Esophagus mucosa (tissue), 1 donor: ENCODE measurements at regions not wholly inside any gene's neighbourhood (a gene's known extent, or its start where the extent isn't known, plus 50 kb on each side); places are given as distances from the start of the nearest gene placed in this dataset.

Experiments
- ATAC-seq: fragments of 200-7000 bp; cut with Tn5 transposase; one replicate; pipeline ENCODE4 v1.9.1; 2020
- donor health status: DM: yes; HTN: yes; CAD: no.

DNA sequence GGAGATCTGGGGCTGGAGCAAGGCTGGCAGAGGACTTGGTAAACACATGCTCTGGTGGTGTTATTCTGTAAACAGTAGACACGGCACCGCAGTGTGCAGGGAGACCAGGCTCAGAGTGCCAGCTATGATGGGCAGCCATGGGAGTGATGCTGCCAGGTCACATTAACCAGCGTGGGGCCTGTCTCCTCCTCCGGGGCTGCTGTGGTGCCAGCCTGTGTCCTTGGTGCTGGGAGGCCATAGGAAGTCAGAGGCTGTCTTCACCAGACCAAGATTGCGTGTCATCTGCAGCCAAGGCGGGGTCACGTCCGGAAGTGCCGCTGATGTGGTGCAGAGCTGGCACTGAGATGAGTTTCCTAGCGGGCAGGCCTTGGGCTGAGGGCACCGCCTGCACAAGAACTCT lies 236.0 kb downstream of the GLRX3 start:
- no peak for ATAC-seq

DNA sequence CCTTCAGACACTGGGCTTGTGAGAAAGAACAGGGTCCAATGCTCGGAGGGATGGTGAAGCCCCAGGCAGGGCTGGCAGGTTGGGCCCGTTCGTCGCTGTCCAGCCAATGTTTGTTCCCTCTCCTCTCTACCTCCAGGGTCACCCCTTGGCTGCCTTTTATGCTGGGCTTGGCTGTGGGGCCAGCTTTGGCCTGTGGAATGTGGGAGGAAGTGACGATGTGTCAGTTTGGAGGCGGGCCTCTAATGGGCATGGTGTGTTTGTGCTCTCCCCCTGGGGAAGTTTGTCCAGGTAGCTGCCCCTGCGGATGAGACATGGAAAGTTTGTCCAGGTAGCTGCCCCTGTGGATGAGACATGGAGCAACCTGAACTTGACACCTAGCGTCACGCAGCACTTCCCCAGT lies 236.7 kb downstream of the GLRX3 start:
- ATAC-seq = no peak

DNA sequence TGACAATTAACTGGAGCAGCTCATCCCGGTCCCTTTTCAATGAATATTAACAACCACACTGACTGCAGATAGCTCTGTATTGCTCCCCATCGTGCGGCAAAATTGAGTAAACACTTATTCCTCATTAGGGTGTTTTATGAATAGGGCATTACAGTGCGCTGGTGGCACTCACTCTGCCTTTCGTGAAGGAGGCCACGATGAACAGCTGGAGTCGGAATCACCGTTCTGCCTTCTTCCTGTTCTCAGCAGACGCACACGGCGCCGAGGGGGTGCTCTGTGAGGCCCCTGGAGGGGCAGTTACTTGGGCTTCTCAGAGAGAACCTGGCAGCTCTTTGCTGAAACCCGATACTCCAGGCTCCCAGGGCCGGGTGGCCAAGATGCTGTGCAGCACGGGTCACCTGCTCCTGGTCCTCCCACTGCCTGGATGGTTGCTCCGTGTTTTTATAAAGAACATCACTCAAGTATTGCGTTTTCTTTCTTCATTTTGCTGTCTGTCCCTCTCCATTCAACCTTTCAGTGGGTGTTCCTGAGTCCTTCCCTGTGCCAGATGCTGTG lies 241.9 kb downstream of the GLRX3 start:
- no peak for ATAC-seq

DNA sequence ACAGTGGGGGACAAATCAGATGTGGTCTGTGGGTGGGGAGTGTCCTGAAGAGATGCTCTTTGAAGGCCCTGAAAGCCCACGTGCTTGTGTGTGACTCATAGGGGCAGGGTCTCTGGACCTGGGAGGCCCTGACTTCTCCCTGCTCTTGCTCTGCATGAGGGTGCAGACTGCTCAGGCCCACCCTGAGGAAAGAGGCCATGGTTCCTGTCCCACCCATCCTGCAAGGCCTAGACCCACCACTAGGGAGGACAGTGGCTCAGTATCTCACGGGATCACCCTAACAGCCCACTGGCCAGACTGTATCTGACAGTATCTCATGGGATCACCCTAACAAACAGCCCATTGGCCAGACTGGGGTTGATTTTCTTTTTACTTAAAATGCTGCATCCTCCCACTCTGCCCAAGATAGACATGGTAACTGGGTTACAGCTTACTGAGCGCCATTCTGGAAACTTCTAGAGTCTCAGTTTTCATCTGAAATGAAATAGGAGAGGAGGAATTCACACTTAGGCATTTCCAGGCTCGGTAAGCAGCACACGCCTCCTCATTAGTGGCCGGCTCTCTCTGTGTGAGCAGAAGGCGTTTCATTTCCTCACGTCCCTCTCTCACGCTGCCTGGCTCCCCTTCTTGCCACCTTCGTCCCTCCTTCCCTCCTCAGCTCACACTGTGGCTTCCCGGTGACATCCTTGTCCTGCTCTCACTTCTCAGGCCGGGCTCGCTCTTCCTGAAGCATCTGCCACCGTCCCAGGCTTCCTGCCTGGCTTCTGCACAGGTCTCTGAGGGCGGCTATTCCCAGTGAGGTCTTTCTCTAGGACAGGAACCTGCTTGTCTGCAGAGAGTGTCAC lies 242.6 kb downstream of the GLRX3 start:
- no peak for ATAC-seq

DNA sequence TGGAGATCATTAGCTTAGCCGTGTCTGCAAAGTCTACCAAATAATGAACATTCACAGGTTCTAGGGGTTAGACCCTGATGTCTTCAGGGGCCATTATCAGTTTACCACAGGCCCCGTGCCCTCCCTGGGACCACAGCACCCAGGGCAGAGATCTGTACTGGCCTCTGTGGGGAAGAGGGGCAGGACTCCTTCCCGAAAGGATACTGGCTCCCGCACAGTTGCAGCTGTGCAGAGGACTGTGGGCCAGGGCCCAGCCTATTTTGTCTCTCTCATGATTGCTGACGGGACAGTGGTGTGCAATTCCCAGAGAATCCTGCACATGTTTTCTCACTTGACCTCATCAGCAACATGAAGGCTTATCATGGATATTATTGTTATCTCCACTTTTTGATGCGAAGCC lies 243.9 kb downstream of the GLRX3 start:
- ATAC-seq = no peak

DNA sequence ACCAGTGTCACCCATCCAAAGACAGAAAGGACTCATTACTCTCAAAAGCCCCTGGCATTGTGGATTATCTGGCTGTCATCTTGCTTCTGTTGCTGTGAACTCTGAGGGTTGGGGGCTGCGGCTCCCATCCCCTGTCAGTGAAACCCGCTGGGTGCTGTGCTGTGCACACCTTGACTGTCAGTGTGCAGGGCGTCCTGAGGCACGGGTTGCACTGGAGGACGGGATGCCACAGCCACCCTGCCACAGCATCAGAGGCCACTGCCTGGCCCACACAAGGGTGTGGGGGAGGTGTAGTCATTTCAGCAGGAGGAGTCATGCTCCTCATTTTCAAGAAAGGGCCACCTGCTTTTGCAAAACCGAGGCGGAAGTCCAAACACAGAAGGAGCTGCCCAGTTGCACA lies 245.8 kb downstream of the GLRX3 start:
- no peak for ATAC-seq

DNA sequence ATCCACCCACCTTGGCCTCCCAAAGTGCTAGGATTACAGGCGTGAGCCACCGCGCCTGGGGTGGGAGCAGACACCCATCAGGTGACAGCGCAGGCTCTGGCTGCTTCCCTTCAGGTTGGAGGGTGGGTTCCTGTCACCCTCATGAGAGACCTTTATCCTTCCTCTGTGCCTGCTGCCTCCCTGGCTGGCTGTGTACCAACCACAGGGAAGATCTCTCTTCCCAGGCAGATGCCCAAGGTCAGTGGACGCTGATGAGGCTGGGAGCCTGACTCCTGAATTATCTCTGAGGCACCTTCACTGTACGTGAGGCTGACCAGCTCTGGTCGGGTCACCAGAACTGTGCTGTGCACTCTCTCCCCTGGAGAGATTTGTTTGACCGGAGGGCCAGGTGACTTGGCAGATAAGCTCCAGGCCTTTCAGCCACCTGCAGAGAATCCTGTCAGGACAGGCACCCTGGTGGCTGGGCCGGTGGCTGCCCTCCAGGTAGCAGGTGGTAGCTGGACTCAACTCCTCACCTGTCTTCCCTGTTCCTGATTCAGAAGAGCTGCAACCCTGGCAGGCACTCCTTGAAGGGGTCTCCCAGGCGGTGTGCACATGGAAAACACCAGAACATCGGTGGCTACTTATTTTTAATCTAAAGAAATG lies 251.9 kb downstream of the GLRX3 start:
- ATAC-seq = no peak

DNA sequence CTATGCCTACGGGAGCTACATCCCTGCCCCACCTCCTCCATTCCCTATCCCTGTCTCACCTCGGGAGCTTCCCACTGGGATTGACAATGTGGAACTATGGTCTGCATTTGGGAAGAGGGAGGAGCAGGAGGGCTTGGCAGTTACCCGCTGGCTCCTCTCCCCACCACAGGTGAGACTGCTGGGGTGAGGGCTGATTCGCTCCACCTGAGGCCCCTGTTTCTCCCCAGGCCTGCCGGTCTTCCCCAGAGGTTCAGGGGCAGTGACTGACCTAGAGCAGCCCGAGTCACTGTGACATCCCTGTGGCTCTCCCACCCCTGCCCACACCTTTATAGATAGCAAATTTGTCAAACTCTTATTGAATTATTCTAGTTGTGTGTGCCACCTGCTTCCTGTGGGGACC lies 252.6 kb downstream of the GLRX3 start:
- ATAC-seq = no peak

DNA sequence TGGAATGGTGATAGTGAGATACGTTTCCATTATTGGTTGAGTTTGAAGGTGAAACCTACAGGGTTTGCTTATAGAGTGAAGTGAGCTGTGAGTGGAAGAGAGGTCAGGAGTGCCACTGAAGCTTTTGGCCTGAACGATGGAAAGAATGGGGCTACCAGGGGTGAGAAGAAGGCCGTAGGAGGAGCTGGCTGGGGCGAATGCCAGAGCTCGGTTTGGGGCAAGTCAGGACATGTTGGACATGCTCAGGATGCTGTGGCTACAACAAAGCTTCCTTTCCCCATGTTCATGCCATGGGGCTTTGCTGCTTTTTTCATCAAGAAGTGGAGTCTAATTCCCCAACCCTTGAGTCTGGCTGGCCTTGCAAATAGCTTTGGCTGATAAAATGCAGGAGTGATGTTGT lies 253.7 kb downstream of the GLRX3 start:
- ATAC-seq = no peak

DNA sequence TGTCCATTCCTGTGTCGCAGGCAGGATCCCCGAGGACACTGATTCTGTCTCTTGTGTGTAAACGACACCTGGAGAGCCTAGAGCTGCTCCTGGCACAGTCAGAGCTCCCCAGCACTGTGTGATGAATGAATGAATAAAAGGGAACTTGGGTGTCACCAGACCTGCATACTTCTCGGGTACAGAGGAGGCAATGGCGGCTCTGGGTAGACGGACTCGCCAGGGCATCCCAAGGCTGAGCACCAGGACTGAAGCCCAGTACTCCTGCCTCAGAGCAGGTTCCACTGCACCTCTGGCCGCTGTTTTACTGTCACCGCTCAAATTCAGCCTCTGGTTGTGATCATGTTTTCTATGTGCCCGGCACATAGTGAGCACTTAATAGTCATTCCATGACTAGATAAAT lies 255.8 kb downstream of the GLRX3 start:
- ATAC-seq = no peak

DNA sequence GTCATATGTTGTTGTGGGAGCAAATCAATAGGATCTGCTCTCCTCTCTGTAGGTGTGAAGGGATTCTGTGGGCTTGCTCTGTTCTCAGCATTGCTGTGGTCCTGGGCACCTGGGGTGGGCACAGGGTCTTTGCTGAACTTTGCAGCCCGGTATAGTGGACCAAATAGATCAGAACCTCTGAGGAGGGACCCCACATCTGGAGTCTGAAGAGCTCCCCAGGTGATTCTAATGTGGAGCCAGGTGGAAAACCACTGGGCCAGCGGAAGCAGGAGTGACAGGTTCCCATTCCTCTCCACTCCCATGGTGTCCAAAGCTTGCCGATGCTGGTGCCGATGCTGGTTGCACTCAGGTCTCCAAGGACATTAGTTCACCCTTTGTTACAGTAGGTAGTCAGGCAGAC lies 257.2 kb downstream of the GLRX3 start:
- no peak for ATAC-seq

DNA sequence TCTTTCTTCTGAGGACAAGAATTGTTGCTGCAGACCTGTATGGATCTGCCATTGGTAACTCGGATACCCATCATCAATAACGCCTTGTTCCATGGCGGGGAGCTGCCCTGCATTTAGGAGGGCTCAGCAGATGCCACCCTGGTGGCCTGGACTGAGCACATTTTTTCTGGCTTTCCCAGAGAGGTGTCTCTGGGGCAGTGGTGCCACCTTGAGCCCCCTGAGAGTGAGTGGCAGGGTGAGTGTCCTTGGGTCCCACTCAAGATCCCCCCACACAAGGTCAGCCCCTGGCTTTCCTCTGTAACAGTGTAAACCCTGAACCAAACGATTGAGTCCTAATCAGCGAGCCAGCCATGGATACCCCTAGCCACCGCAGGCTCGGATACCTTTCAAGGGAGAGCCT lies 258.6 kb downstream of the GLRX3 start:
- ATAC-seq = no peak

DNA sequence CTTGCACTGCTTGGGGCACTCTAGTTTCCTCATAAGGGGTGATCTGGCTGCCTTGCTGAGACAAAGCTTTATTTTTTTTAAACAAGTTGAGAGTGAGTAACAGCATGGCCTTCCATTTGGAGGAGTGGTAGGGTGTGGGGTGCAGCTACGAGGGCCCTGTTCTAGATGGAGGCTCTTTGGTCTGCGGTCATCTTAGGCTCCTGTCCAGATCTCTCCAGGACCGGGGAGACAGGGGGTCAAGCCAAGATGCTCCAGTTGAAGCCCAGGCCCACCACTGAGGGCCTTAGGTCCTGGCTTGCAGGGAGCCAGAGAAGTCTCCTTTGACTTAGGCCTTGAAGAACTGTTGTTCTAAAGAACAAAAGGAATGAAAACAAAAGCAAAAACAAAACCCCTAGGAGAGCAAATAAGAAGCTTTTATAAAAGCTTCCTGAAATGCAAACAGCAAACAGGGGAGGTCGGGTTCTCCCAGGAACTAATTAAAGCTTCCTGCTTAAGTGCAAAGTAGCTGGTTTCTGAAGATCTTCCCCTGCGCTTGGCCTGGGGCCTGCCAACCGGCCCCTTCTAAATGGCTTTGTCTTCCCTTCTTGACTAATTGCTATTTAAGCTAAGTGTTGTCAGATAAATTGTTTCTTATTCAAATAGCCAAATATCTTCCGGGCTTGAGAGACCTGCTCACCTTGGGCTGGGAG lies 259.2 kb downstream of the GLRX3 start:
- ATAC-seq = no peak

DNA sequence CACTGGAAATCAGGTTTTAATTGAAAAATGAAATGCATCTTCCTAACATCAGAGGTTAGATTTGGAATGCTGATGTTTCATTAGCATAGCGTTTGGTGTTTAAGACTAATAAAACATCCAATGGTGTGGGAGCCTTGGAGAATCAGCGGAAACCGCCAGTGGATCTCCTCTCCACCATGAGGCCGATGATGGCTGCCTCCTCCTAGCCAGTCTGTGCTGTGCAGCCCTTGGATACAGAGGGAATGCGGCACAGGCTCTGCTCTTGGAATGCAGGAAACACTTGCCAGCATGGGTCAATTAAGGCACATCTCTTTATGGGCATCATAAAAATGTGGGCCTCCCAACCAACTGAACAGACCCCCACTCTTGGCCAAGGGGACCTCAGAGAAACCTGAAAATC lies 259.9 kb downstream of the GLRX3 start:
- ATAC-seq = no peak

DNA sequence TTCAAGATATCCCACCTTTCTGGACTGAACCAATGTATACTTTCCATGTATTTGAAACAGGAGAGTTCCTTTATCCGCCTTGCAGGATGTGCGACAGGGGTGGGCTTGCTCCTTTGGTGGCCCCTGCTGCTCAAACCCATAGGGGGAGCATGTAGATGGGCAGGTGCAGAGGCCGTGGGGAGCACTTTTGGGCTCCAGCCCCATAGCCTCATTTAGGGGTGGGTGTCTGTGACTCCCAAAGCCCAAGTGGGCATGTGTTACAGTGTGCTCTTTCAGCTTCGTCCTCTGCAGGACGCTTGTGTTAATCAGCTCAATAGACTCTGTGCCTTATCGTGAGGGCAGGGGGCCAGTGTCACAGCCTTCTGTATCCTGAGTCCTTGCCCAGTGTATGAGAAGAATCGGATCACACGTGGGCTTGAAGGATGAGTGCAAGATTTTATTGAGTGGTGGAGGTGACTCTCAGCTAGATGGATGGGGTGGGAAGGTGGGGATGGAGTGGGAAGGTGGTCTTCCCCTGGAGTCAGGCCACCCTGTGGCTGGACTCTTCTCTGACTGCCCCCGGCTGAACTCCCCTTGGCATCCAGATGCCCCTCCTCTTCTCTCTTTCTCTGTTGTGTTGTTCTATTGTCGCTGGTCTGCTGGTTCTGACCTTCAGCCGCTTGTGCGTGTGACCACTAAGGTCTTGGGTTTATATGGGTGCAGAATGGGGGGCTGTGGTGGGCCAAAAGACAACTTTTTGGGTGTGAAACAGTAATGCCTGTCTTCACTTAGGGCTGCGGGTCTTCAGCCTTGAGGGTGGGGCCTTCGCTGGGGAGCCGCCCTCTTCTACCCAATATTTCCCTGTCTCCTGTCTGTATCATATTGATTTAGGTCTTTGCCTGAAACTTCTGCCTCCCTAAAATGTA lies 262.2 kb downstream of the GLRX3 start:
- ATAC-seq = no peak

DNA sequence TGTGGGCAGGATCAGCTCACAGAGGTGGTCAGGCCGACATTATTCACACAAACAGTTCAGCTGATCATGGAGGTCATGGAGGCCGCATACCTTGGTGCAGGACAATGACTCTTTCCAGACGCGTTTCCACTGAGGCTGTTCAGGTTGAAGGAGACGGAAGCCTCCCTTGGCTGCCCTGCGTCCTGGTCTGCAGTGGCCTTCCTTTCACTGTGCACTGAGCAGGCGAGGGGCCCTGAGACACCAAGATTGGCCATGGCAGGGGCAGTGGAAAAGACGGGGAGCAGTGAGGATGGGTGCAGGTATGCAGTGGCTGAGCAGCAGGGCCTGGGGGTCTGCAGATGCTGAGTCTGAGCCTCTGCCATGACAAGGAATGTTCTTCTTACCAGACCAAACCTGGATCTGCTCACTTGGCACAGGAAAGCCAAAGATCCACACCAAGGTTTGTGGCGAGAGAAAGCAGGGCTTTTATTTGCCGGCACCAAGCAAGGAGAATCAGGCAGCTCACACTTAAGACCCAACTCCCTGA lies 263.3 kb downstream of the GLRX3 start:
- no peak for ATAC-seq

DNA sequence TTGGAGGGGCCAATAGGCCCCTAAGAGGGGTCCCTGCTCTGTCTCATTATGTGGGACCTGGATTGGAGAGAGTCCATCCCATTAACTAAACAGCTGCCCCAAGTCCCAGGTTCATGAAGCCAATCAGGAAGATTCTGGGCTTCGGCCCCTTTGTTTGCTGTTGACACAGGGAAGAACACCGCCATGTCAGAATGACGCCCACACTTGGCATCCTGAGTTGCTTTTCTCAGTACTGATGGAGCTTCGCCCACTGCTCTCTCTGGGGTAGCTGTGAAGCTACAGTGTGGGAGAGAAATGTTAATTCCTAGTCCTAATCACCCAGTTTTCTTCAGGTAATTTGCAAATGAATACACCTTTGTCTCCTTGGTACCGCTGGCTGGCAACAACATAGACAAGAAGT lies 264.7 kb downstream of the GLRX3 start:
- no peak for ATAC-seq

DNA sequence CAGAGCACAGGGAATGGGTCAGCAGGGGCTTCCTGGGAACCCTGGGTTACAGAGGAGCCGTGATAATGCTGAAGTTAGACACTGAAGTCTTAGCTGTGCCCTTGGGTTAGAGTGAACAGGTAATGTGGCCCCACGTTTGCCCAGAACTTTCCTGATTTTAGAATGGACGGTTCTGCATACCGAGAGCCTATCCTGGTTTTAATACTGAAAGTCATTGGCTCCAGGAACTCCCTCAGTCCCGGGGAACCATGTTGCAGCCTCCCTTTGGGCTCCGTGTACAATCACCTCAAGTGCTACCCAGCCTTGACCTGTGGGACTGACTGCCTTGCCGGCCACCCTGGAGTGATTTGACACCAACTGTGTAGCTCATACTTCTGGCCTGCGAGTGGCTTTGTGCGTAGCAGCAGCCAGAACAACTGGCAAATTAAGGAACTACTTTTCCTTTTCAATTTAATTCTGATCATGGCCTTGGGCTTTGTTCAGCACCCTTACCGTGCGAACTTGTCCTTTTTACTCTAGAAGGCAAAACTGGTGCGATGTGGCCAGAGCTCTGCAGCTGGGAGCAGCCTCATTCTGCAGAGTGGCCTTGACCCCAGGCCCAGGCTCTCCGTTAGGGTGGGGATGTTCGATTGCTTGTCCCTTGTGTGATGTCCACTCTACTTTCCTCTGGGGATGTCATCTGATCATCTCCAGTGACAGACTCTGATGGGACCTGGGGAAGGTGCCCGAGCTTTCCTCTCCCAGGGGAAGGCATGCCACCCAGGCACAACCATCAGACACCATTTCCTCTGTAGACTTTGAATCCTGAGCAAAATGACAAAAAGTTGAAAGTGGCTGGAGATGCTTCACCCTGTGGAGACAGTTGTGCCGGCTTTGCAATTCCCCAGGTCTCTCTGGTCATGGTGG lies 265.9 kb downstream of the GLRX3 start:
- ATAC-seq = no peak

DNA sequence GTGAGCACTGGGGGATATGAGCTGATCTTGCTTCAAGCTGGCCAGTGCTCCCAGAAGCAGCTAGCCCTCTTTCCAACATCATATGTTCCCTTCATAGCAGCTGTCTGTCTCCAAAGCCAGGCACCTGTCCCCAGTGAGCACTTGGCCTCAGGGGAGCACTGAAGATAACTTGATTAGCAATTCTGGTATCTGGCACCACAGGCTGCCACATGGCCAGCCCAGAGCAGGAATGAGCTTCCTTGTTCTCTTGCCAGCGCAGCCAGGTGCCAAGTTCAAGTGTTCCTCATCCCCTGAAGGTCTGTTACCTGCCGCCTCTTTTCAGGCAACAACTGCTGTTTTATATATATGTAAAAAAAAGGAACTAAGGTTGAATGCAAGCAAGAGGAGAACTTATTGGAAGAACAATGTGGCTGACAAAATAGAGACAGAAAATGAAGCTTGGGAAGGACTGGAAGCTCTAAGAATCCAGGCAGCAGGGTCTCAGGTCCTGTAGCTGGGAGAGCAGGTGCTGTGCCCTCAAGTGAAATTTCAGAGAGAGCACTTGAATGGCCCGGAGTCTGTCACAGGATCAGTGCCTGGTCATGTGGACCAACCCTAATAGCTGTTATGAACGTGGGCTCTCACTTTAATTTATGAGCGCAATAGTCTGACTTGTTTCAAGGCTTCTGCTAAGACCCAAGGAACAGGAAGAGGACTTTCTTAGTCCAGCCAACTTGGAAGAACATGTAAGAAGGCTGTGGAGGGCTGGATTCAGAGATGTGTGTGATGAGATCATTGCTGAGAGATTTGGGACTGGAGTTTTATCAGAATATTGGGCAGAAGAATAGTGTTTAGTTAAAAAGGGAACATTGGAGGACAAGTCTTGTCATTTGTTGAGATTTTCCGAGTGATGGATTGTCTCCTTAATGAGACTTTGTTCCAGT lies 267.2 kb downstream of the GLRX3 start:
- no peak for ATAC-seq

DNA sequence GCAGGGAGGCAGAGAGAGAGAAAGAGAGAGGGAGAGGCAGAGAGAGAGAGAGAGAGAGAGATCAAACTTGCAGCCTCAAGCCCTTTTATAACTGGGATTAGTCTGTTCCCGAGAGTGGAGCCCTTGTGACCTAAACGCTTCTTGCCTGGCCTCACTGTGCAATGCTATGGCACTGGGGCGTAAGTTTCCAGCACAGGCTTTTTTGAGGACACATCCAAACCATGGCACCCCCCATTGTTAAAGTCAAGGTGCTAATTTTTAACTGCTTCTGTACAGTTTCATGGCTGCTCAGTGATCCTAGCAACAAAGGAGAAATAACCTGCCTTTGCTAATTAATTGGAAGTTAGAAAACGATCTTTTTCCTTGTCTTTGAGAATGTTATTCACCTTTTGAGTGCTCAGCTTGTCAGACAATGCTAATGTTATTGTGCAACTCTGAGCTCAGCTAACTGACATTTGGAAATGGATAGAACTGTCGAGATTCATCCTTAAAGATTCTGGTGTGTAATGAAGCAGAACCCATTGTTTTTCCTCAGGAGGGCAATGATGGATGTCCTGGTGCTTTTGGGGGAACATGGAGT lies 268.4 kb downstream of the GLRX3 start:
- no peak for ATAC-seq
